ENCODE measurements at regions not wholly inside any gene's neighbourhood (a gene's known extent, or its start where the extent isn't known, plus 50 kb on each side); places are given as distances from the start of the nearest gene placed in this dataset.

GRCh38 chr15:81075272-81075671 is 58.8 kb upstream of the CFAP161 start:
- TF ChIP-seq ZFX (IDR thresholded peaks at IDR 0.05) (no peak), CTCF (conservative IDR thresholded peaks at IDR 0.05) (no peak)
- H3K27ac ChIP-seq = no peak overlapping the region

DNA sequence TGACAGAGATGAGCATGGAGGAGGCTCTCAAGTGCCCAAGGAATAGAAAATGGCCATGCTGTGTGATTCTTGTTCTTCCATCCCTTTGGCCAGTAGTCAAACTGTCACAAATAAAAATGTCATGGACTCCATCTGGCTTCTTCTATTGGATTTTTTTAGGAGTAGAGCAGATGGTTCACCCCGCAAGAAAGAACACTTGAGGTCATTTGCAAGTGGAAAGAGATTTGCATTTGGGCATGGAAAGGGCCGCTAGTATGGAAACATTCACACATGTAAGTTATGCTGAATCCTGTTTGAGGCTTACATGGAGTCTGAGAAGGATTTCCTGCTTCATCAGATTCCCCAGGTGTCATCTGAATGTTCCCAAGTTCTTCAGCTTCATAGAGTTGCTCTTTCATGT is 53.1 kb upstream of the CFAP161 start:
- no peak overlapping the region for H3K27ac ChIP-seq
- TF ChIP-seq ZFX (IDR thresholded peaks at IDR 0.05) (no peak), CTCF (conservative IDR thresholded peaks at IDR 0.05) (no peak)

- TF ChIP-seq CTCF (conservative IDR thresholded peaks at IDR 0.05) = no peak
- TF ChIP-seq ZFX (IDR thresholded peaks at IDR 0.05) = no peak
- H3K27ac ChIP-seq = no peak overlapping the region
Measured at GRCh38 chr15:81083201-81083600, 50.9 kb upstream of the CFAP161 start.

Data from C4-2B (cell line).